ENCODE measurements at regions not wholly inside any gene's neighbourhood (a gene's known extent, or its start where the extent isn't known, plus 50 kb on each side); places are given as distances from the start of the nearest gene placed in this dataset.

- TF ChIP-seq CTCF (IDR thresholded peaks at IDR 0.05) (no peak), POLR2A (IDR thresholded peaks at IDR 0.05) (no peak)
Observed at GRCh38 chr19:29015569-29015968, 197.4 kb downstream of the UQCRFS1 start.
